Endodermal cell (in vitro differentiated cells): ENCODE measurements at regions not wholly inside any gene's neighbourhood (a gene's known extent, or its start where the extent isn't known, plus 50 kb on each side); places are given as distances from the start of the nearest gene placed in this dataset.

Source experiments
- DNase-seq: peaks from one replicate; pipeline ENCODE4 v3.0.0-alpha.2; 2017
- H3K27ac ChIP-seq: 2 replicates; pipeline ENCODE4 v1.5.1; 2013; ENCODE audit warnings: mild to moderate bottlenecking, low read depth, low read length, moderate library complexity
- H3K27me3 ChIP-seq: 2 replicates; pipeline ENCODE4 v1.6.1; 2013; ENCODE audit warnings: mild to moderate bottlenecking, low read length, moderate library complexity; ENCODE audit not compliant: insufficient read depth, control insufficient read depth, poor library complexity, severe bottlenecking
- H3K36me3 ChIP-seq: 2 replicates; pipeline ENCODE4 v1.7.0; 2013; ENCODE audit warnings: mild to moderate bottlenecking, low read length, moderate library complexity; ENCODE audit not compliant: control insufficient read depth, insufficient read depth
- H3K4me1 ChIP-seq: one replicate; pipeline ENCODE4 v1.7.0; 2013; ENCODE audit warnings: low read length; ENCODE audit not compliant: control insufficient read depth, insufficient read depth
- H3K4me3 ChIP-seq: 2 replicates; pipeline ENCODE4 v1.5.1; 2013; ENCODE audit warnings: mild to moderate bottlenecking, low read length, moderate library complexity
- H3K9ac ChIP-seq: 2 replicates; pipeline ENCODE4 v1.6.1; 2013; ENCODE audit warnings: mild to moderate bottlenecking, low read length, moderate library complexity; ENCODE audit not compliant: poor library complexity, severe bottlenecking; ENCODE audit errors: extremely low read depth
- H3K9me3 ChIP-seq: 2 replicates; pipeline ENCODE4 v1.6.1; 2013; ENCODE audit warnings: mild to moderate bottlenecking, low read length, moderate library complexity; ENCODE audit not compliant: control insufficient read depth
- H3K27ac Mint-ChIP-seq: 2 replicates; pipeline ENCODE4 v1.8.0; 2020; ENCODE audit warnings: mixed read lengths
- H3K27me3 Mint-ChIP-seq: 2 replicates; pipeline ENCODE4 v1.8.0; 2021; ENCODE audit warnings: mild to moderate bottlenecking, mixed read lengths; ENCODE audit not compliant: insufficient read depth
- H3K36me3 Mint-ChIP-seq: 2 replicates; pipeline ENCODE4 v1.8.0; 2020; ENCODE audit warnings: low read depth, mixed read lengths
- H3K4me1 Mint-ChIP-seq: 2 replicates; pipeline ENCODE4 v1.8.0; 2020; ENCODE audit warnings: mixed read lengths
- H3K4me3 Mint-ChIP-seq: 2 replicates; pipeline ENCODE4 v1.8.0; 2020; ENCODE audit warnings: mild to moderate bottlenecking, moderate library complexity, mixed read lengths
- H3K9me3 Mint-ChIP-seq: 2 replicates; pipeline ENCODE4 v1.8.0; 2020; ENCODE audit warnings: mild to moderate bottlenecking, mixed read lengths
- WGBS, 2 experiments: methylation state at CpG; one replicate each; pipeline versions ENCODE4 v1.1.5 to v1.1.7; 2013; ENCODE audit warnings: missing lambda C conversion rate in 2 of 2, mixed read lengths in 1 of 2; ENCODE audit not compliant: insufficient coverage in 1 of 2, insufficient read length in 1 of 2; 5-methylcytosine and 5-hydroxymethylcytosine counted together
- TF ChIP-seq, protein P1 (sequence below): fragments of 200-600 bp; sonication (generic); conservative IDR thresholded peaks from 2 replicates; pipeline ENCODE4 v1.5.0; 2021; ENCODE audit warnings: antibody characterized with exemption, mild to moderate bottlenecking

DNA sequence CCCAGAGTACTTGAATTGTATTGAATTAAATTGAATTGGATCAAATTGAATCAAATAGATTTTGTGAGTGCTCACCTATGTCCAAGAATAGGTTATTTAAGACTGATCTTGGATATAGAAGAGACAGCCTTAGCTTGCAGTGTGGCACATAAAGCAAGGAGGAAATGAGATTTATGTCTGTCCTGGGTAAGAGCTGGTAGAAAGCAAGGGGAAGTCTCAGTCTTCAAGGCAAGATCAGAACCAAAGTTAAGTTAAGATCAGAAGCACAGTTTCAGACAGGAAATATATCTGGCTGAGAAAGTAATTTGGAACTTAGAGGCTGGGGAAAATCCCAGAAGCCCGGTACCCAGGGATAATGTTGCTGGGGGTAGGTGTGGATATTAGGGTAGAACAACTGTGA, 244.4 kb upstream of the ARPP21 start:
- no peak overlapping the region for H3K4me3 Mint-ChIP-seq
- 96 to 100% methylated on average over 1 of the region's 1 CpG for WGBS, 2 experiments
- Histone ChIP-seq H3K36me3 (no peaks in the 10 kb centered on the region), H3K27me3 (no peaks in the 10 kb centered on the region), H3K4me3 (no peak overlapping the region), H3K27ac (no peak overlapping the region), H3K4me1 (no peaks in the 10 kb centered on the region), H3K9me3 (peaks cover 29% of the 10 kb centered on the region), H3K9ac (no peak overlapping the region)
- H3K36me3 Mint-ChIP-seq, result no peaks in the 10 kb centered on the region
- H3K4me1 Mint-ChIP-seq, result no peaks in the 10 kb centered on the region
- no peaks in the 10 kb centered on the region for H3K27me3 Mint-ChIP-seq
- TF ChIP-seq, protein P1, sequence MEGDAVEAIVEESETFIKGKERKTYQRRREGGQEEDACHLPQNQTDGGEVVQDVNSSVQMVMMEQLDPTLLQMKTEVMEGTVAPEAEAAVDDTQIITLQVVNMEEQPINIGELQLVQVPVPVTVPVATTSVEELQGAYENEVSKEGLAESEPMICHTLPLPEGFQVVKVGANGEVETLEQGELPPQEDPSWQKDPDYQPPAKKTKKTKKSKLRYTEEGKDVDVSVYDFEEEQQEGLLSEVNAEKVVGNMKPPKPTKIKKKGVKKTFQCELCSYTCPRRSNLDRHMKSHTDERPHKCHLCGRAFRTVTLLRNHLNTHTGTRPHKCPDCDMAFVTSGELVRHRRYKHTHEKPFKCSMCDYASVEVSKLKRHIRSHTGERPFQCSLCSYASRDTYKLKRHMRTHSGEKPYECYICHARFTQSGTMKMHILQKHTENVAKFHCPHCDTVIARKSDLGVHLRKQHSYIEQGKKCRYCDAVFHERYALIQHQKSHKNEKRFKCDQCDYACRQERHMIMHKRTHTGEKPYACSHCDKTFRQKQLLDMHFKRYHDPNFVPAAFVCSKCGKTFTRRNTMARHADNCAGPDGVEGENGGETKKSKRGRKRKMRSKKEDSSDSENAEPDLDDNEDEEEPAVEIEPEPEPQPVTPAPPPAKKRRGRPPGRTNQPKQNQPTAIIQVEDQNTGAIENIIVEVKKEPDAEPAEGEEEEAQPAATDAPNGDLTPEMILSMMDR, result no peak
- DNase-seq, result no peak
- H3K9me3 Mint-ChIP-seq, result peaks cover 32% of the 10 kb centered on the region
- H3K27ac Mint-ChIP-seq, result no peak overlapping the region

DNA sequence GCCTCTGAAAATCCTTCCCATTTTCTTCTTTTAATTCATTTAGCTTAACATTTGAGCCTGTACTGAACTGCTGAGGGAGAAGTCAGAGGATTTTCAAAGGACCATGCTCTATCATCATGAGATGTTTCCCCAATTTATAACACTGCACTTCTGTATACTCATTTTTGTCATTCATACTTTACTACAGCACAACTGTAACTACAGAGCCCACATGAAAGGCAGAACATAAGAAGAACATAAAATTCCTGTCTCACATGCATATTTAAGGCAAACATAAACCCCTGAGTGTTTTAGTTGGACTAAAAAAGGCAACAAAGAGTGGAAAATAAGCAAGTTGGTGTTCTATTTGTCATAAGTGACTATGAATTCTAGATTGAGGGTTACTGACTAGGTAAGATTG, 237.7 kb upstream of the ARPP21 start:
- no peaks in the 10 kb centered on the region for H3K9me3 Mint-ChIP-seq
- no peaks in the 10 kb centered on the region for H3K36me3 ChIP-seq
- no peaks in the 10 kb centered on the region for H3K4me1 Mint-ChIP-seq
- H3K27me3 Mint-ChIP-seq, result no peaks in the 10 kb centered on the region
- H3K36me3 Mint-ChIP-seq, result no peaks in the 10 kb centered on the region
- no peak overlapping the region for H3K4me3 Mint-ChIP-seq
- H3K9me3 ChIP-seq, result no peaks in the 10 kb centered on the region
- H3K27ac ChIP-seq, result no peak overlapping the region
- no peak overlapping the region for H3K9ac ChIP-seq
- TF ChIP-seq, protein P1, result no peak
- H3K27ac Mint-ChIP-seq, result no peak overlapping the region
- no peak for DNase-seq
- no peaks in the 10 kb centered on the region for H3K27me3 ChIP-seq
- no peaks in the 10 kb centered on the region for H3K4me1 ChIP-seq
- no peak overlapping the region for H3K4me3 ChIP-seq

DNA sequence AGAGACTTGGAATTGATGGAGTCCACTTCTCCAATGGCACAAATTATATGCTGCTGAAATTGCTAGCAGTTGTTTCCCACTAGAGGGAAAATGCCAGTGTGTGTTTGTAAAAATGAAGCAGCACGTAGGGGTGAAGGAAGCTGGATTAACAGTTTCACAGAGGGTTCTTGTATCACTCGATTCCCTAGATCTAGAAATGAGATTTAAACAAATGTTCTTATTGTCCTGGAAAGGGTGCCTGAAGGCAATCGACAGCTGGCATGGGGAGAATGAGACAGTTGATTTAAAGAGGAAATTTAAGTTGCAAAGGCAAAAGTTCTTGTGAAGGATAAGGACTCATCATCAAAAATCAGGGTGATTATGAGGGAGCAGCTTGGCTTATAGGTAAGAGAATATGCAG, 234.8 kb upstream of the ARPP21 start:
- no peak overlapping the region for H3K9ac ChIP-seq
- no peak overlapping the region for H3K27ac Mint-ChIP-seq
- no peak for DNase-seq

More for the DNA sequence above, 234.8 kb upstream of the ARPP21 start:
- Histone ChIP-seq H3K4me1 (no peaks in the 10 kb centered on the region), H3K27me3 (no peaks in the 10 kb centered on the region), H3K9me3 (no peaks in the 10 kb centered on the region), H3K36me3 (no peaks in the 10 kb centered on the region), H3K4me3 (no peak overlapping the region), H3K27ac (no peak overlapping the region)
- 95 to 97% methylated on average over 3 of the region's 3 CpGs for WGBS, 2 experiments
- H3K36me3 Mint-ChIP-seq, result no peaks in the 10 kb centered on the region
- H3K27me3 Mint-ChIP-seq, result no peaks in the 10 kb centered on the region
- H3K4me1 Mint-ChIP-seq, result no peaks in the 10 kb centered on the region
- H3K9me3 Mint-ChIP-seq, result no peaks in the 10 kb centered on the region
- no peak overlapping the region for H3K4me3 Mint-ChIP-seq
- TF ChIP-seq, protein P1, result no peak
